GM19025 (cell line): ENCODE measurements at regions not wholly inside any gene's neighbourhood (a gene's known extent, or its start where the extent isn't known, plus 50 kb on each side); places are given as distances from the start of the nearest gene placed in this dataset.
"Not testable (repeated sequence)": the region's sequence is repeated elsewhere in the genome, so short reads cannot be mapped to it uniquely, and the experiment has no call there.

ENCODE experiments used
- ATAC-seq: cut with Tn5 transposase; IDR thresholded peaks from one replicate; pipeline ENCODE4 v1.9.1; 2021; ENCODE audit warnings: mild to moderate bottlenecking, low read depth, moderate library complexity; ENCODE audit not compliant: unreplicated experiment

- ATAC-seq: no peak
These were observed 556.2 kb downstream of the CBLN4 start for GRCh38 chr20:55449091-55449490.

GRCh38 chr20:55446301-55446700 lies 559.0 kb downstream of the CBLN4 start:
- no peak for ATAC-seq

- no peak for ATAC-seq
These were observed 566.2 kb downstream of the CBLN4 start for GRCh38 chr20:55439070-55439469.

DNA sequence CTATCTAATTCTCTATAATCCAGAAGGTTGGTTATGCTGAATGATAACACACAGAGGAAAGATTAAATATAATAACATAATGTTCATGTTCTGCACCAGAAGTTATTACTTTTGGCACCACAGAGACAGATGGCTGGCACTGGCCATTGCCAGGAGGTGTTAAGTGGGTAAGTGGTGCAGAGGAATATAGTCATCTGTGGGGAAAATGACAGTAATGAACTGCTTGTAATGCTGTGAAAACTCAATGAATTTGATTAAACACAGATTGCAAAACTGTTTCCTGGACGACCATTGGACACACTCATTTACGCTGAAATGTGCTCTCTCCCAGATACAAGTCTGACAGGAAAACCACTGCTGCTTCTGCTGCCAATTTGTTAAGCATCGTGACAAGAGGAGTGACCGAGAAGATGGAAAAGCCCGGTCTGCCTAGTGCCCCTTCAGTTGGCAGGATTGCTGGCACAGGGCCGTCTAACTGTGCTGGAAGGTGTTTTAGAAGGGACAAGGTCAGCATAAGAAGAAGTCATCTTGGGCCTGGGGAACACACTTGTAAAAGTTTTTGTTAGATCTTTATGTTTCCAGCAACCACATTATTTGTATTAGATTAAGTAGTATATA lies 567.4 kb downstream of the CBLN4 start:
- no peak for ATAC-seq

GRCh38 chr20:55424968-55425367 lies 580.4 kb downstream of the CBLN4 start:
- no peak for ATAC-seq

DNA sequence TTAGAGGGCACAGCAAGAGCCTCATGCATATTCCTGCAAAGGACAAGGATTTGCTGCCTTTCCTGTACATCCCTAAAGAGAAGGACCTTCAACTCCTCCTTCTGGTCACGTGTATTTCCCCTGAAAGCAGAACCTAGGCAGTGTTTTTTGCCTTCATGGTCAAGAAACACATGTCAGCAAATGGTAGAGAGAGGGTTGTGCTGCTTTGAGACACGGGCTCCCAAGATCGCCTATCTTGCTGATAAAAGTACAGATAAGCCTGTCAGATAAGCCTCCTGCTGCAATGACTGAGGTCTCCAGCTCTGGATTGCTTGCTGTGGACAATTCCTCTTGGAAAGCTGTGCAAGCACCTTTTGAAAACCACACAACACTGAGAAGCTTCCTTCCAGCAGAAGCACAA lies 580.8 kb downstream of the CBLN4 start:
- ATAC-seq: no peak

- no peak for ATAC-seq
These were observed 587.5 kb downstream of the CBLN4 start for GRCh38 chr20:55417836-55418235.

DNA sequence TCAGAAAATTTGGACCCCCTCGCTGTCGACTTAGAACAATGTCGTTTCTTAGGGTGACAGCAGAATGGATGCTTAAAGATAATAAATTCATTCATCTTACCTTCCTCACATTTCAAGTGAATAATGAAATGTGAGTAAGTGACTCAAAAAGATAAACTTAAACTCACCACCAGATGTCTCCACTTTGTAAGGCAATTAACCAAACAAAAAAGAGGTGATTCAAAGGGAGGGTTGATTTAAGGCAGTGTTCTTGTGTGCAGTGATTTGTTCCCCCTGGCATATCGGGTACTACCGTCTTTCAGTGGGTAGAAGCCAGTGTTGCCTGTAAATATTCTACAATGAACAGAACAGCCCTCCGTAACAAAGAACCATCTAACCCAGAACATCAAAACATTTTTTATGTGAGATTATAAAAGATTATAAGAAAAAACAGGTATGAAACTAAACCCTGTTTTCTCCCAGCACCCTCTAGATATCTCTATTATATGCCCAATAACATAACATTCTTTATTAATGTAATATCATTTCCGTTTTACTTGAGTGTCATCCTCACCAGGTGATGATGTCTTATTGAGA lies 589.7 kb downstream of the CBLN4 start:
- ATAC-seq: no peak

- ATAC-seq: not testable (repeated sequence)
These were observed 592.8 kb downstream of the CBLN4 start for GRCh38 chr20:55412508-55412907.

DNA sequence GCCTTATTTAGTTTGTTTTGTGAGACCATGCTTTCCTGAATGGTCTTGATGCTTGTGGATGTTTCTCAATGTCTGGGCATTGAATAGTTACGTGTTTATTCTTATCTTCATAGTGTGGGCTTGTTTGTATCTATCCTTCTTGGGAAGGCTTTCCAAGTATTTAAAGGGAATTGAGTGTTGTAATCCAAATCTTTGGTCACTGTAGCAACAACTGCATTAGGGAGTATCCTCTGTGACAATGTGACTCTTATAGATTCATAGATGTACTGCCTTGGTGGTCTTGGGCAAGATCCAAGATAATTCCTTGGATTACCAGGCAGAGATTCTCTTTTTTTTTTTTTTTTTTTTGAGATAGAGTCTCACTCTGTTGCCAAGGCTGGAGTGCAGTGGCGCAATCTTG lies 598.4 kb downstream of the CBLN4 start:
- no peak for ATAC-seq

DNA sequence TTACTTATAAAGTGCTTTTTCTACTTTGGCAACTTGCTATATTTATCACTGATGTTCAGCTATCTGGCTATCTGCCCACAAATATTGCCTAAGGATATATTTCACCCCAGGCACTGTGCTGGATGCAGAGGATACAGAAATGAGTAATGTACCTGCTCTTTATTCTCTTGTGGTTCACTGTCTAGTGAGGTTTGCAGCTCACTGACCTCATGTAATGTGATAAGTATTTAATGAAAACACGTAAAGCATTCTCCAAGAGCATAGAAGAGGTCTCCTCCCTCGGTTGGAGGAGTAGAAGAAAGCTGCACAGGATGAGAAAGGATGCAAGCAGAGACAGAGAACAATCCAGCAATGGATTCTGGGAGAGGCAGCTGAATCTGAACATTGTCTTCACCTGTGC lies 610.7 kb downstream of the CBLN4 start:
- ATAC-seq: no peak

- ATAC-seq: no peak
These were observed 614.5 kb downstream of the CBLN4 start for GRCh38 chr20:55390791-55391190.

DNA sequence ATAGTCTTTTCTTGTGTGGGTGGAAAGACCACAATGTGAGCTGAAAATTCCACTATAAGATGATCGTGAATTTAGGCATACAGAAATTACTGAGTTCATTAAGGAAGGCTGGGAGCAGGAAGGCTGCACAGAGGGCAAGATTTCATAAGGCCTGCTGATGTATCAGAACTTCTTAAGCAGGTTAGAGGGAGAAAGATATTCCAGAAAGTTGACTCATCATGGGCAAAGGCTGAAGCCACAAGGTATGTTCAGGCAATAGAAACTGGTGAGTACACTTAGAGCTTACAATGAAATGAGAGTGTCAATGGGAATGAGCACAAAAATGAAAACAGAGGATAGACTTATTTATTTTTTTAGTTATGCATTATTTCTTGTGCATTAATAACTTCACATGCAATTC lies 618.6 kb downstream of the CBLN4 start:
- no peak for ATAC-seq

DNA sequence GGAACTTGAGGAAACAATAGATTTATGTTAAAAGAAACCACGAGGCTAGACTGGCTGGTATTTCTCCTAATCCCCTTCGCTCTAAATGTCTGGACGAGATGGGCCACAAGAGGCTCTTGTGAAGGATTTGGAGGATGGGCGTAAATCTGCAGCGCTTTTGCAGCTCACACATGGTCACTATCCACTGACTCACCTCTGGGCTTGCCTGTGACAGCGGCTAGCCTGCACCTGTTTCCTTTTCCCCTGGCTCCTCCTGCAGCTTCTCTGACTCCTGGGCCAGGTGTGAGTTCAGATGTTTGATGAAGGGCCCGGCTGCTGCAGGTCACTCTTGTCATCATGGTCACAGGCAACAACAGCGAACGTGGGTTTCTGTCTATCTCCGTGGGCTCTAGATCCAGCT lies 629.4 kb downstream of the CBLN4 start:
- no peak for ATAC-seq

- no peak for ATAC-seq
These were observed 639.6 kb downstream of the CBLN4 start for GRCh38 chr20:55365745-55366144.

GRCh38 chr20:55360895-55361294 lies 644.4 kb downstream of the CBLN4 start:
- ATAC-seq: no peak

DNA sequence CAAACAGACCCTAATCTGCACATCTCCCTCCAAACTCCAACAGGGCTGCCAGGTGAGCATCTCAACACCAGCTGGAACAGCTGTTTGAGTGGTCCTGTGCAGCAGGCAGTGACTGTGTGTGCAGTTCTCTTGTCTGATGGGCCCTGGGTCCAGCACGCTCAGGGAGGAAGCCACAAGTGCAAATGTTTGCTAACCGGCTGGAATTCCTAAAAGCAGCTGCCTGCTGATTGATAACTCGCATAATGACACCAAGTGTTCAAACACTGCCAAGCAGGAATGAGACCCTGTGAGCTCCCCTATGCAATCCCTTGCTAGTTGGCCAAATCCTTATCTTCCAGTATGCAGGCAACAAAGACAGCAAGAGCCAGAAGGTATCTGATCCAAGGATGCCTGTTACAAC lies 650.6 kb downstream of the CBLN4 start:
- no peak for ATAC-seq

- ATAC-seq: no peak
These were observed 652.1 kb downstream of the CBLN4 start for GRCh38 chr20:55353206-55353605.

- no peak for ATAC-seq
These were observed 657.1 kb downstream of the CBLN4 start for GRCh38 chr20:55348223-55348622.

DNA sequence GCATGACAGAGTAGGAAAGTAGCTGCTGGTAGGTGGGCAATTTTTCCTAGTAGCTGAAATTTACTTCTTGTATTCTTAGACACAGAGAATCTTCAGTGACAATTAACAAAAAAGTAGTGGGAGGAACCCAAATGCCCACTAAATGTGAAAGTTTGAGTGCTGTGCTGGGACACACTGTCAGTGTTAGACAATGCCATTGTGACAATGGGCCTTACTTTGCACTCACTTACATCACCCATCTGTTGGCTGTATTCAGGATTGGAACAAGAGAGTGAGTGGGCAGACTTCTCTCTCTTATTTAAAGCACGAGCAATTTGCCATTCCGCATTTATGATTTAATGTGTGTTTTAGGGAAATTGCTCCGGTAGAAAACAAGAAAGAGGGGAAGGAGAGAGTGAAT lies 662.5 kb downstream of the CBLN4 start:
- no peak for ATAC-seq

DNA sequence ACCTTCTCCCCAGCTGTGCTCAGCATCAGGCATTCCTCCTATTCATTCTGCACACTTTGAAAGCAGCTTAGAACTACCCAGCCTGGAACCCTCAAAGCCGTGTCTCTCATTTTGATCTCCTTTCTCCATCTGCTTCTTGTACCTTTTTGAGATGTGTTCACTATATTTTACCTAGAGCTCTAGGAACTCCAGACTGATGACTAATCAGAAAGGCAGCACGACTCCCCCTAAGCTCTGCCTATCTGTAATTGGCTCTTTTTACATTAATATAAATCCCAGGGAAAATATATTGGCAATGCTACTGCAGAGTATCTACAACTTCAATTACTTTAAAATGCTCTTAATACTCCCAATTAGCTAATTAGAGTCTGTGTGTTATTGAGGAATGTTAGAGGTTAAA lies 671.5 kb downstream of the CBLN4 start:
- no peak for ATAC-seq

- no peak for ATAC-seq
These were observed 676.2 kb downstream of the CBLN4 start for GRCh38 chr20:55329108-55329507.

GRCh38 chr20:55322745-55323144 lies 682.6 kb downstream of the CBLN4 start:
- ATAC-seq: no peak
